PC-9 (cell line): ENCODE measurements at regions not wholly inside any gene's neighbourhood (a gene's known extent, or its start where the extent isn't known, plus 50 kb on each side); places are given as distances from the start of the nearest gene placed in this dataset.

Source experiments
- EZH2 ChIP-seq: fragments of 200-600 bp; sonication (generic); IDR thresholded peaks from 2 replicates; pipeline ENCODE4 v1.8.0; 2017; ENCODE audit warnings: antibody characterized with exemption, low read depth
- TF ChIP-seq, protein P1 (sequence below): fragments of 200-600 bp; sonication (generic); conservative IDR thresholded peaks from 2 replicates; pipeline ENCODE4 v1.6.1; 2017; ENCODE audit warnings: mixed run types, antibody characterized with exemption, mild to moderate bottlenecking, moderate library complexity

- TF ChIP-seq, protein P1, sequence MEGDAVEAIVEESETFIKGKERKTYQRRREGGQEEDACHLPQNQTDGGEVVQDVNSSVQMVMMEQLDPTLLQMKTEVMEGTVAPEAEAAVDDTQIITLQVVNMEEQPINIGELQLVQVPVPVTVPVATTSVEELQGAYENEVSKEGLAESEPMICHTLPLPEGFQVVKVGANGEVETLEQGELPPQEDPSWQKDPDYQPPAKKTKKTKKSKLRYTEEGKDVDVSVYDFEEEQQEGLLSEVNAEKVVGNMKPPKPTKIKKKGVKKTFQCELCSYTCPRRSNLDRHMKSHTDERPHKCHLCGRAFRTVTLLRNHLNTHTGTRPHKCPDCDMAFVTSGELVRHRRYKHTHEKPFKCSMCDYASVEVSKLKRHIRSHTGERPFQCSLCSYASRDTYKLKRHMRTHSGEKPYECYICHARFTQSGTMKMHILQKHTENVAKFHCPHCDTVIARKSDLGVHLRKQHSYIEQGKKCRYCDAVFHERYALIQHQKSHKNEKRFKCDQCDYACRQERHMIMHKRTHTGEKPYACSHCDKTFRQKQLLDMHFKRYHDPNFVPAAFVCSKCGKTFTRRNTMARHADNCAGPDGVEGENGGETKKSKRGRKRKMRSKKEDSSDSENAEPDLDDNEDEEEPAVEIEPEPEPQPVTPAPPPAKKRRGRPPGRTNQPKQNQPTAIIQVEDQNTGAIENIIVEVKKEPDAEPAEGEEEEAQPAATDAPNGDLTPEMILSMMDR = no peak
- TF ChIP-seq EZH2 = no peak
Measured at GRCh38 chr4:79638735-79639134, 230.7 kb upstream of the GK2 start.
